SK-N-SH treated with all-trans-retinoic acid at 6 μM for 48 hours (cell line): ENCODE measurements at regions not wholly inside any gene's neighbourhood (a gene's known extent, or its start where the extent isn't known, plus 50 kb on each side); places are given as distances from the start of the nearest gene placed in this dataset.

Experiments
- ZFP3 ChIP-seq: fragments of 250-450 bp; sonication (Bioruptor Pico); IDR thresholded peaks from 2 replicates; pipeline ENCODE4 v1.5.0; 2020; ENCODE audit warnings: mild to moderate bottlenecking, moderate library complexity
- ZNF70 ChIP-seq: fragments of 450-650 bp; formaldehyde crosslinking; IDR thresholded peaks from 2 replicates; pipeline ENCODE4 v1.5.0; 2020; ENCODE audit warnings: mild to moderate bottlenecking, moderate library complexity

GRCh38 chr12:86421333-86421732, 165.1 kb upstream of the MGAT4C start:
- TF ChIP-seq ZNF70 (CRISPR knock-in tag) (no peak), ZFP3 (CRISPR knock-in tag) (no peak)
